Transverse colon (tissue), 3 donors: ENCODE measurements at regions not wholly inside any gene's neighbourhood (a gene's known extent, or its start where the extent isn't known, plus 50 kb on each side); places are given as distances from the start of the nearest gene placed in this dataset.

Experiments used
- EP300 ChIP-seq: sonication (generic); formaldehyde crosslinking; IDR thresholded peaks from one replicate; pipeline ENCODE4 v1.6.1; 2017; ENCODE audit warnings: antibody characterized with exemption, low read depth
- POLR2A ChIP-seq: fragments of 450-650 bp; IDR thresholded peaks from one replicate; pipeline ENCODE4 v1.6.1; 2016; ENCODE audit warnings: antibody characterized with exemption, mild to moderate bottlenecking, moderate library complexity
- TF ChIP-seq, protein P1 (sequence below), 5 experiments: fragments of 200-600 bp in 3 of 5; fragments of 450-650 bp in 2 of 5; sonication (generic) in 3 of 5; IDR thresholded peaks; 1 replicate in 2 of 5; 2 replicates in 3 of 5; pipeline ENCODE4 v1.5.1; 2016 to 2017; ENCODE audit warnings: antibody characterized with exemption in 5 of 5, inconsistent platforms in 3 of 5, mild to moderate bottlenecking in 2 of 5, moderate library complexity in 1 of 5

DNA sequence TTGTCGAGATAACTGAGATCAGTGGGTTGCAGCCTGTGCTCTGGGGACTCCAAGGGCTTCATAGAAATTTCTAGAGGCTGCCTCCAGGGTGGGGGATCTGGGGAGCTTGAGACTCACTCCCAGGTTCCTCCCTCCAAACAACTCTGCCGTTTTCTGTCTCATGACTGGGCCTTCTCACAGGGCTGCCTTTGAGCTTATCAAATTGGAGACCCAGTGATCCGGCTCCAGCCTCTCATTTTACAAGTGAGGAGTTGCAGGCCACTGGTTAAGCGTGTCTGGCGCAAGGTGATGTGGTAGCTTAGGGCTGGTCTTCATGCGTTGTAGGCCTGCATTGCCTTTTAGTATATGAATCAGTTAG, 85.8 kb downstream of the SLC25A47 start:
- TF ChIP-seq, protein P1, sequence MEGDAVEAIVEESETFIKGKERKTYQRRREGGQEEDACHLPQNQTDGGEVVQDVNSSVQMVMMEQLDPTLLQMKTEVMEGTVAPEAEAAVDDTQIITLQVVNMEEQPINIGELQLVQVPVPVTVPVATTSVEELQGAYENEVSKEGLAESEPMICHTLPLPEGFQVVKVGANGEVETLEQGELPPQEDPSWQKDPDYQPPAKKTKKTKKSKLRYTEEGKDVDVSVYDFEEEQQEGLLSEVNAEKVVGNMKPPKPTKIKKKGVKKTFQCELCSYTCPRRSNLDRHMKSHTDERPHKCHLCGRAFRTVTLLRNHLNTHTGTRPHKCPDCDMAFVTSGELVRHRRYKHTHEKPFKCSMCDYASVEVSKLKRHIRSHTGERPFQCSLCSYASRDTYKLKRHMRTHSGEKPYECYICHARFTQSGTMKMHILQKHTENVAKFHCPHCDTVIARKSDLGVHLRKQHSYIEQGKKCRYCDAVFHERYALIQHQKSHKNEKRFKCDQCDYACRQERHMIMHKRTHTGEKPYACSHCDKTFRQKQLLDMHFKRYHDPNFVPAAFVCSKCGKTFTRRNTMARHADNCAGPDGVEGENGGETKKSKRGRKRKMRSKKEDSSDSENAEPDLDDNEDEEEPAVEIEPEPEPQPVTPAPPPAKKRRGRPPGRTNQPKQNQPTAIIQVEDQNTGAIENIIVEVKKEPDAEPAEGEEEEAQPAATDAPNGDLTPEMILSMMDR (IDR thresholded peaks at IDR 0.05): no peak
- TF ChIP-seq EP300: no peak
- no peak for TF ChIP-seq POLR2A
